KBM-7 (cell line): ENCODE measurements at regions not wholly inside any gene's neighbourhood (a gene's known extent, or its start where the extent isn't known, plus 50 kb on each side); places are given as distances from the start of the nearest gene placed in this dataset.

Experiments used
- DNase-seq: peaks from one replicate; pipeline ENCODE4 v3.0.0-alpha.2; 2015
- in situ Hi-C: fragments of 300-500 bp; cut with MboI; formaldehyde crosslinking; loops from 2 replicates; pipeline ENCODE4 v1.14.3; 2020; ENCODE audit warnings: low sequenced_read_pairs, low pct_unique_long_range_greater_than_20kb, mixed read lengths

GRCh38 chr15:47401427-47401826 is 315.9 kb upstream of the SEMA6D start:
- no peak for DNase-seq
- in situ Hi-C loops, result no loop called here

DNA sequence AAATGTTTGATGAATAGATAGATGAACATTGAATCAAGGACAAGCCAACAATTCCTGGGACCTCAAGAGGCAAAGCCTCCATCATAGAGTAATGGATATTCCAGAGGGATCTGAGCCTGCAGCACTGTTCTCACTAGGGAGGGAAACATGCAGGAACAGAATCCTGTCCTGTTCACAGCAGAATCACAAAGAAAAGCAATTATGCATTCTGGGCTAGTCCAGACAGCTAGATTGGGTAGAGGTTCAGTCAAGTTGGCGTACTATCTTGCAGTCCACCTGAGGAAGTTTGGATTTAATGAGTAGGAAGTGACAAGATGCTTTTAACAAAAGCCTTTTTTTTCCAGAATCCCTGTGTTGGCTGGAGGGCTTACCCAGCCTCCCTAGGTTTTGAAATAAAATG is 314.5 kb upstream of the SEMA6D start:
- in situ Hi-C loops, result no loop called here
- DNase-seq, result no peak

DNA sequence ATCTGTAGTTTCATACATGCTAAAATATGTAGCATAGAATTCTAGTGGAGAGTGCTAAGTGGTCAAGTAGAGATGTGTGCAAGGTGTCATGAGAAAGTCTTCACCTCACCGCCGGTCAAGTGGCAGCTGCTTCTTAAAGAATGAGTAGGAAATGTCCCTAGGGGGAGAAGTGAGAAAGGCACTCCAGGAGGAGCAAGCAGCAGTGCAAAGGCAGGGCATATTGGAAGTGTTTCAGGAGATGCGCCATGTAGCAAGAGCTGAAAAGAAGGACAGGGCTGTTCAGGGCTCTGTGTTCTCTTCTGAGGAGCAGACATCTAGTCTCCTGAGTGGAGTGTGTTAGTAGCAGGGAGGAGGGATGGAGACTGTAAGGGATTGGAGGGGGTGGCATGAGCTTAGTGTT is 312.4 kb upstream of the SEMA6D start:
- in situ Hi-C loops, result no loop called here
- no peak for DNase-seq

DNA sequence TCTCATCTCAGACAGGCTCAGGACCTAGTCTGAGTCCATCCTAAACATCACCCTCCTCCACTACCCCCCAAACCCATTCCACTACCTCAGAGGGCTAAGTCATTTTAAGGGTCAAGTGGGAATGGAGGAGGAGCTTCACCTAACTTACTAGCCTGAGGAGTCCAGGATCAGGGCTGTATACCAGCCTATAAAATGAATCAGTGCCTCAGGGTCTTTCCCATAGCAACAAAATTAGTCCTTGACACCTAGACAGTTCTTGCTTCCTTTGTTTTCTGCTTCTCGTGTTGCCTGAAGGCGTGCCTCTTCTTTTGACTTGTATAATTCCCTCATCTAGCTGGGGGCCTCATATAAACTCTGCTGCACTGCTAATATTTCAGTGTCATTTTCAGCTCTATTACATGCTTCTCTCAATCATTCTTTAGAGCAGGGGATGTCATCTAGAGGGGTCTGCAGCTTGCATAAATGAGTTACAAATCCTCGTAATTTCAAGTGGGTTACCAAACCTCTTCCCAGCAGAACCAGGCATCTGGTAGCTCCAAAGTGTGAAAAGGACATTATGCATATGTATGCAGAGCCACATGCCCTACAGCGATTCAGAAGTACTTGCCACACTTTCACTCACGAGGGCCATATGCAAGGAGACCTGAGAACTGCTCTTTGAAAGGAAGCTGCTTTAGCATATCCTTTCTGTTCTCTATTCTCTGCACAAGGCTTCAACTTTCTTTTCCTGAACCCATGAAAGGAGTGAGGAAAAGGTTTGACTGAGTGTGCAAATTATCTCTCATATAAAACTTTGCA is 311.7 kb upstream of the SEMA6D start:
- no peak for DNase-seq
- in situ Hi-C loops, result no loop called here

- DNase-seq, result no peak
- in situ Hi-C loops, result no loop called here
These were observed 309.6 kb upstream of the SEMA6D start for GRCh38 chr15:47407692-47408091.

DNA sequence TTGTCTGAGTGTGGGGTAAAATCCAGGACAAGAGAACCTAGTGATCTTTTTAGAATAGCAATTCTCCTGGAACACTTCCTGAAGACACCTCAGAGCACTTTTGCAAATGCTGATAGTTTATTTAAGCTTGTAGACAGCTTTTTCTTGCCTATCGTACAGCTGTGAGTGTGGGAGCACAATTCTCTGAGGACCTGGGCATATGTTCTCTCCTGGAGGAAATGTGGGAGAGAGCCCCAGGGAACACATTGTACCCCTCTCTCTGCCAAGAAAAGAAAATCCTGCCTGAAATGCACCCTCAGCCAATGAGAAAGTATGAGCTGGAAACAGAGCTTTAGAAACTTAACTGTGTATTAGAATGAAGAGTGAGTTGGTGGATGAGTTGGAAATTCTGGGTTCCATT is 308.3 kb upstream of the SEMA6D start:
- no peak for DNase-seq
- in situ Hi-C loops, result no loop called here

GRCh38 chr15:47409600-47409999 is 307.7 kb upstream of the SEMA6D start:
- no peak for DNase-seq
- in situ Hi-C loops, result no loop called here

- no peak for DNase-seq
- in situ Hi-C loops, result no loop called here
These were observed 307.1 kb upstream of the SEMA6D start for GRCh38 chr15:47410247-47410646.

DNA sequence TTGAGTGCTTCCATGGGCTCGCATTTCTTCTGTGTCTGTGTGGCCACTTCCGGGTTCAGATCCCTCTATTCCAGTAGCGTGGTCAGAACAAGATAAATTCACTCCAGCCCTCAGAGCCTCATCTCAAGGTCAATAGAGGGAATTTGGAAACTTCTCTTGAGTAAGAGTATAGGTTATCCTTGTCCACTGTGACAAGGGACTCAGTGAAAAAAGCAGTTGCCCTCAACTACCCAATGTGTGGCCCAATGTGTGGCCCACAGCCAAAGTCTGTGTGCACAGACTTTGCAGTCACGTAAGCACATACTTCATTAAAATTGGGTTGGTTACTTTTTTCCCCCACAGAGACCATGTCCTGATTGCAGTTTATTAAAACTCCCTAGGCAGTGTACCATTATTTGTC is 305.6 kb upstream of the SEMA6D start:
- no peak for DNase-seq
- in situ Hi-C loops, result no loop called here

DNA sequence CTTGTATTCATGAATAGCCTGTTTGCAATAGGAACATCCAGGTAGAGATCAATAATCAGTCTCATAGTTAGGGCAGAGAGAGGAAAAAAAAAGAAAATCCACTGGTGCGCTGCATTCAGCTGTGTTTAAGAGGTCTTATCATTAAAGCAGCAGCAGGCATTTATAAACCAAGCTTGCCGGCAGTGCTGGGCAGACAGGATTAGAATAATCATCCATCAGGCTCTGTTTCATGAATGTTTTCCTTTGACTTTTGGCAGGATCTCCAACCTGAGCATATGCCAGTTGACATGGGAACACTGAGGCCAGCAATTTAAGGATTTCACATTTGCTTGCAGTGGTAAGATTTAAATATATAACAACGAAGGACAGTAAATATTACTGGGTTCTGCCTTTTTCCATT is 305.2 kb upstream of the SEMA6D start:
- in situ Hi-C loops, result no loop called here
- no peak for DNase-seq

DNA sequence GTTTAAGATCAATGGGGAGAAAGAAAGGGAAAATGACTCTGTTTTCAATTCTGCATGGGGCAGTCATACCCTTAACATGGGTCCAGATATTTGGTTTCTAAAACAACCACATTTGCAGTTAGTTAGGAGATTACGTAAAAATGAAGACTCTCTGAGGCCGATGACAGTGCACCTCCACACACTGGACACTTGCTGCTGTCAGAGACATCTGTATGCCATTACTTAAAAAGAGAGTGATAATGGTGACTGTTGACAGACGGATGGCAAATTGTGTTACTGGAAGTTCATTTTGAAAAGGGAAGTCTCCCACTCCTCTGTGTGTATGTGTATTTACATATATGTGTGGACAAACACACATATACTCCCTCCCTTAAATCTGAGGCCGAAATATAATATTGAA is 304.5 kb upstream of the SEMA6D start:
- no peak for DNase-seq
- in situ Hi-C loops, result no loop called here

DNA sequence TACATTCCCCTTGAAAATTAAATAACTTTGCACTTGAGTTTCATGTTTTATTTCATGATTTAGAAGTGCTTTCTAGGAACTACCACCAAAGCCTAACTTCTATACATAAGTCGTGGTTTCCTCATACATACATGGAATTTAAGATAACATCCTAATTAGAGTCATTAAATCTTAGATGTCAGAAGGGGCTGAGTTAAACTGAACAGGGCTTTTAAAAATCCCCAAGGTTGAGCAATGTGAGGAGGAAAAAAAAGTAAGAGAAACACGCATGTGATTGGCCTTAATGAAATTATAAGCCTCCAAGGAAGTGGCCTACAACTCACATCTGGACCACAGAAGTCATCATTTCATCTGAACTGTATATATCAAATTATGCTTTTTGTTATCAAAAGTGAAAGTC is 303.1 kb upstream of the SEMA6D start:
- in situ Hi-C loops, result no loop called here

DNA sequence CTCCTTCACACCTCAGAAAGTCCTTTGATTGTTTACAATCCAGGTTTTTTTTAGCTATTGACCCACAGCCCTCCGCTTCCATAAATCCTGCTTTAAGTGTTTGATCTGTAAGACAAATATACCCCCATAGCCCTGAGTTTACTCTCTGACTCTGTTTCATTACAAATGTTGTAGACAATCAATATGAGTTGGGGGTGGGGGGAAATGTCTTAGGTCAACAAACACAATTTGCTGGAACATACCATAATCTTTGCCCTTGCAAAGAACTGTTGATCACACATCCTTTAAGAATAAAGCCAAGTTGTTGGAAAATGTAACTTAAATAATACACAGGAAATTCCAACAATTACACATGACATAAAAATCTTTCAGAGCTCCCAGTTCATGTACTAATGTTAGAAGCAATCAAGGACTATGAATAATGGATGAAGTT is 301.8 kb upstream of the SEMA6D start:
- DNase-seq, result no peak
- in situ Hi-C loops, result no loop called here

More for the DNA sequence above, 303.1 kb upstream of the SEMA6D start:
- DNase-seq, result no peak

DNA sequence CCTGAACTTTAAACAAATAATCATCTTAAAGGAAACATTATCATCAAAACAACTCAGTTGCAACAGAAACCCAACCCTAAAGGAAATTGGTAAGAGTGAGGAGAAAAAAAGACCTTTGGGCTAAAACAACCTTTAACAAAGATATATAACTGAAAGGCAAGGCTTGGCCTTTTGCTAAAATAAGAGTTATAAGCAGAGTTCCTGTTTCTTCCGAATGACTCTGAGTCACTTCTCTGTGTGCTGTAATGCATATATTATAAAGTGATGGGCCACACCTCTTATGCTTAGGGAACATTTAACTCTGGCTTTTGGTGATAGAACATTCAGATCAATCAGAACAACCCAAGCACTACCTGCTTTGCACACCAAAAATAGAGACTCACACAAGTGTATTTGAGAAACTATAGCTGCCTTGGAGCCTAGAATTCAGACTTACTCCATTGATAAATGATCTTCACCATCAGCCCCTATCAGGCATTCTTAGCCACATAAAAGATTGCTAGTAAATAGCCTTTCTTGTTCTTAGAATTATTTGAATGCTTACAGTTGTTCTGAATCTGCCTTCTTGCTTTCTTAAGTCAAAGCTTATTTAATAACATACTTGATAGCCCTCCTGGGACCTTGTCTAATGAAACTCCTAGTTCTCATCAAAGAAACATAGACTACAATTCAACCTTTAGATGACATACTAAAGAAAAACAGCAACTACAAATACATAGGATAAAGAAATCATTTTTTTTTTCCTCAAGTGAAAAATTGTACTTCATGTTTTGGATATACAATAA is 294.2 kb upstream of the SEMA6D start:
- in situ Hi-C loops, result no loop called here
- DNase-seq, result no peak

- in situ Hi-C loops, result no loop called here
- no peak for DNase-seq
These were observed 289.8 kb upstream of the SEMA6D start for GRCh38 chr15:47427463-47427862.

DNA sequence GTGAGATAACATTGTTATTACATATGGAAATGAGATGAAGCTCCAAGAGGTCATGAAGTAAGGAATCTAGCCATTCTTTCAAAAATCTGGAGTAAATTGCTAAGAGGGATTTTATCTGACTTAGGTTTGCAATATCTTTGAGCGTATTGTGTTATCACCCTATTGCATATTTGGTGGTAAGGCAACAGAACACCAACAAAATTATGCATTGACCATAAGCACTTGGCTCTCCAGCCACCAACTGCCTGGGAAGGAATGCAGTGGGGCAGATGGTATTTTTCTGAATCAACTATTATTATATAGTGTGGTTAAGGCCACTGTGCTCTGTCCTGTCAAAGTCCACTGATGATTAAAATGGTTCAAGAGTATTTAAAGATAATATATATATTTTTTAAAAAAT is 287.9 kb upstream of the SEMA6D start:
- no peak for DNase-seq
- in situ Hi-C loops, result no loop called here

DNA sequence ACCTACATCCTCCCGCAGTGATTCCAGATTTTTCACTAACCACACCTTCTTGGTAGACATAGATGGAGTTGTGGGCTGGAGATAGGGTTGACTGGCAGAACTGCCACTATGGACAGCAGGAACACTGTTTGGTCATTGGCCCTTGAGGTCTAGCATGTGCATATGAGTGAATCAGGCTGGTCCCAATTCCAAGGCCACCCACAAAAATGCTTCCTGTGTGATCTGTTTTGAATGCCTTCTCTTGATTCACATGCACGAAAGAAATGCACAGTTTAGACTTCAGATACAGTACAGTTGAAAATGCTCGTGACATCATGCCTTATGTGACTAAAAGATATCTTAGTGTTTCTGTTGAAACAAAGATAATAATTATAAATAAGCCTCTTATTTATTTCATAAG is 285.8 kb upstream of the SEMA6D start:
- in situ Hi-C loops, result no loop called here
- no peak for DNase-seq

DNA sequence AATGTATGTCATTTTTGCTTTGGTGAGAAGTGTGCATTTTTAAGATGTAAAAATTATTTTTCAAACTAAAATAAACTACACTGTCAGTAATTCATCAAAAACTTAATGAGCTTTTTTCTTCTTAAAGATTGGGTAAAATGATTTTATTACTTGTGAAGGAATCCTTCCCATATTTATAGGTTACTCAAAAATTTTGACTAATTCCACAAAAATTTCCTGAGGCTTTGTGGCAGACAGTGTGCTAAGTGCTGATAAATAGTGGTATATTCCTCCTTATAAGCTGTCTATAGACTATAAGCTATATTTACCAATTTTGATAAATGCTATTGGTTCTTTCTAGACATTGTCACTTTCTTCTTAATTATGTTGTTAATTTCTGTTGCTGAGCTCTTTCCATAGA is 284.5 kb upstream of the SEMA6D start:
- in situ Hi-C loops, result no loop called here
- DNase-seq, result no peak

- in situ Hi-C loops, result no loop called here
- no peak for DNase-seq
These were observed 282.7 kb upstream of the SEMA6D start for GRCh38 chr15:47434596-47434995.

- DNase-seq, result no peak
These were observed 279.8 kb upstream of the SEMA6D start for GRCh38 chr15:47437491-47437890.

More at GRCh38 chr15:47437491-47437890, 279.8 kb upstream of the SEMA6D start:
- in situ Hi-C loops, result no loop called here
